ENCODE measurements at regions not wholly inside any gene's neighbourhood (a gene's known extent, or its start where the extent isn't known, plus 50 kb on each side); places are given as distances from the start of the nearest gene placed in this dataset.
A peak's percentile ranks its signal among the peaks of the same experiment; 100 is the strongest.
"Not testable (repeated sequence)": the region's sequence is repeated elsewhere in the genome, so short reads cannot be mapped to it uniquely, and the experiment has no call there.

DNA sequence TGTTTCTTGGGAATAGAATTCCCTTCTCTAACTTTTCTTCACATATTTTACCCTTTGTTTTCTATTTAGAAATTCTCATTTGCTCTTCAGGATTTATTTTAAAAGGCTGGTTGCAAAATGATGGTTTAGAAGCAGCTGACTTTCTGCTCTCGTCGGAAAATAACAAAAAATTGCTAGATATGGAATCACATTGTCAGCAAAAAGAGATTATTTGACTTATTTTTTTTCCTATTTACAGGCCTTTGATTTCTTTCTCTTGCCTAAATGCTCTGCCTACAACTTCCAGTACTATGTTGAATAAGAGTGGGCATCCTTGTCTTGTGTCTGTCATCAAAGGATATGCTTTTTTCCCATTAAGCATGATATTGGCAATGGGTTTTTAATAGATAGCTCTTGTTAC, 1619.1 kb upstream of the ACO1 start:
- no peak for DNase-seq

DNA sequence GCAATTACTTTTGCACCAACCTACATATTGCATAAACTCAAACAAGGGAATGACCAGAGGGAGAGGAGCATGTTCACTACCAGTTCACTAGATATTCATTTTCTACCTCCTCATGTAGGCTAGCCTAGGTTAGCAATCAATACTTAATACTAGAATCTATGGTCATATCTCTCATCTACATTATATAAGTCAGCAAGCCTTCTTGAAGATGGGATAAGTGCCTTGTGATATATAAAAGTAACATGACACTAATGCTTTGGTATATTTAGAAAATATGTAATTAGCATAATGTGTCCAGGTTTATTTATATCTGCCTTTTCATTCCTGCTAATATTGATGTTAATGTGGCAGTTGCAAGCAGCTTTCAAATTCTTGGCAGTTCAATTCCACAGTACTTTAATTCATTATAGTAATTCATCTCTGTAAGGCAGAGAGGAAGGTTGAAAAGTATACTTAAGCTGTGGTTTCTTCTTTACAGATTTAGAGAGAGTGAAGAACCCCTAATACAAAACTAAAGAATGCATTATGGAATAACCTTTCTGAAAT, 1613.2 kb upstream of the ACO1 start:
- no peak for DNase-seq

DNA sequence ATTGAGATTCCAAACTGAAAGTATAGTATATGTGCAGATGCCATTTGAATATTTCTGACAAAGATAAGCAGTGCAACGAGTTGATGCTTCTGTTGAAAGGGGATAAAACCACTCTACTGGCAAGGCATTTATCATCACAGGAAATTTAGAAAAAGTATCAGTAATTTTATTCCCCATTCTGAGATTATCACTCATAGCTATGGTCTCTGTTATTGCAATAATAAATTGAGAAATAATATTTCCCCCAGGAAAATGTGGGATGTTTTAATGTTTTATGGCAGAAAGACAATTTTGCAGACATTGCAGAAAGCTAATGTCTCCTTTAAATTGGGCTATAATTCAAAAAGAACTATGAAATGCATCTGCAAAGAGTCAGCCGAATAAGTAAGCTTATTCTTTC, 1612.7 kb upstream of the ACO1 start:
- DNase-seq, result no peak

DNA sequence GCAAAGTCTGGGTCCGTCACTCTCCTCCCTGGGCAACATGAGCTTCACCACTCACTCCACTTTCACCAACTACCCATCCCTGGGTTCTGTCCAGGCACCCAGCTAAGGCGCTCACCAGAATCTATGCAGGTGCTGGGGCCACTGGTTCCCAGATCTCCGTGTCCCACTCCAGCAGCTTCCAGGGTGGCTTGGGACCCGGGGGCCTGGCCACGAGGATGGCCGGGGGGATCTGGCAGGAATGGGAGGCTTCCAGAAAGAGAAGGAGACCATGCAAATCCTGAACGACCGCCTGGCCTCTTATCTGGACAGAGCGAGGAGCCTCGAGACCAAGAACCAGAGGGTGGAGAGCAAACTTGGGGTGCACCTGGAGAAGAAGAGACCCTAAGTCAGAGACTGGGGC, 1611.0 kb upstream of the ACO1 start:
- DNase-seq, result no peak

DNA sequence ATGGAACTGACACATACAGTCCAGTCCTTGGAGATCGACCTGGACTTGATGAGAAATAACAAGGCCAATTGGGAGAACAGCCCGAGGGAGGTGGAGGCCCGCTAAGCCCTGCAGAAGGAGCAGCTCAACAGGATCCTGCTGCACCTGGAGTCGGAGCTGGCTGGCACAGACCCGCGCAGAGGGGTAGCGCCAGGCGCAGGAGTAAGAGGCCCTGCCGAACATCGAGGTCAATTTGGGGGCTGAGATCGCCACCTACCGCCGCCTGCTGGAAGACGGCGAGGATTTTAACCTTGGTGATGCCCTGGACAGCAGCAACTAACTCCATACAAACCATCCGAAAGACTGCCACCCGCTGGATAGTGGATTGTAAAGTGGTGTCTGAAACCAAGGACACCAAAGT, 1610.1 kb upstream of the ACO1 start:
- no peak for DNase-seq

DNA sequence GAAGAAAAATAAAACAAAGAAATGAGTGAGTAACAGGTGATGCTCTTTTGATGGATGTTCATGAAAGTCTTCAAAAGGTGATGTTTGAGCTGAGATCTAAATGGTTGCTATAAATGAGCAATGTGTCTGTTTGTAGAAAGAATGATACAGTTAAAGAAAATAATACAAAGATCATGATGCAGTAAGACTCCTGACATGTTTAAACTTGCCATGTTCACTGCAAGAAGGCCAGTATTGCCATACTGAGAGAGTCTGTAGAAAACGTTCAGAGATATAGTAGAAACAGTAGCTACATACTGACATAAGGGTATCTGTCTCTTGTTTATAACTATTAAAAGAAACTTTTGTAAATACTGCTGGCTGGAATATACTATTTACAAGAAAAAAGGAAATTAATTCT, 1609.2 kb upstream of the ACO1 start:
- no peak for DNase-seq

DNA sequence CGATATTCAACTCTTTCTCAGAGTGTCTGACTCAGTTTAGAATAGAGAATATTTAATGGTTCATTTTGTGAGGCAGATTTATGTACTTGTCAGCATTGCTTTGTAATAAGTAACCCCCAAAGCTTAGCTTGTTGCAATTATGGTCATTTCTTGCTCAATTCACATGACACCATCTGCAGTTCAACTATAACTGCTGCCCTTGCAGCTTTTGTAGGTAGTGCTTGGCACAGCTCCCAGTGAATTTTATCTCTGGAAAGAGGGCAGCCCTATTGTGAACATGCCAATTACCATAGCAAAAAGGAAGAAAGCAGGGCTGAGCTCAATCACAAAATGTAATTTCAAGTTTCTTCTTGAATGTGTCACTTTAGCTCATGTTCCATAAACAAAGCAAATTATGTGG, 1587.7 kb upstream of the ACO1 start:
- DNase-seq, result peak in 1 of 3 experiments; percentile 31

DNA sequence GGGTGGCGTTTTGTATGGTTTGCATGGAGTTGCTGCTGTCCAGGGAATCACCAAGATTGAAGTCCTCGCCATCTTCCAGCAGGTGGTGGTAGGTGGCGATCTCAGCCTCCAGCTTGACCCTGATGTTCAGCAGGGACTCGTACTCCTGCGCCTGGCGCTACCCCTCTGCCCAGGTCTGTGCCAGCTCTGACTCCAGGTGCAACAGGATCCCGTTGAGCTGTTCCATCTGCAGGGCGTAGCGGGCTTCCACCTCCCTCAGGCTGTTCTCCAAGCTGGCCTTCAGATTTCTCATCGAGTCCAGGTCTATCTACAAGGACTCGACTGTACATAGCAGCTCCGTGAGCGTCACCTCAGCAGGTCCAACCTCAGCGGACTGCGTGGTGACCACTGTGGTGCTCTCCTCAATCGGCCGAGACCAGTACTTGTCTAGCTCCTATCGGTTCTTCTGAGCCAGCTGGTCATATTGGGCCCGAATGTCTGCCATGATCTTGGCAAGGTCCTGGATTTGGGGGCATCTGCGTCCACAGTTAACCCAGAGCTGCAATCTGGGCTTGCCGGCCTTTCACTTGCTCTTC, 1584.8 kb upstream of the ACO1 start:
- DNase-seq, result no peak

DNA sequence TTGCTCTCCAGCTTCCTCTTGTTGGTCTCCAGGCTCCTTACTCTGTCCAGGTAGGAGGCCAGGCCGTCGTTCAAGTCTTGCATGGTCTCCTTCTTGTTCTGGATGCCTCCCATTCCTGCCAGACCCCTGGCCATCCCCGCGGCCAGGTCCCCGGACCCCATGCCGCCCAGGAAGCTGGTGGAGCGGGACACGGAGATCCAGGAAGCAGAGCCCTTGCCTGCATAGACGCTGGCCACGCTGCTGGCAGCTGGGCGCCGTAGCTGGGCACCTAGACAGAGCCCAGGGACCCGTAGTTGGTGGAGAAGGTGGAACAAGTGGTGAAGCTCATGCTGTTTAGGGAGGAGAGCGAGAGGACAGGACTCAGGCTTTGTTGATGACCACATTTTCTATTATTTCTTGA, 1584.0 kb upstream of the ACO1 start:
- no peak for DNase-seq

DNA sequence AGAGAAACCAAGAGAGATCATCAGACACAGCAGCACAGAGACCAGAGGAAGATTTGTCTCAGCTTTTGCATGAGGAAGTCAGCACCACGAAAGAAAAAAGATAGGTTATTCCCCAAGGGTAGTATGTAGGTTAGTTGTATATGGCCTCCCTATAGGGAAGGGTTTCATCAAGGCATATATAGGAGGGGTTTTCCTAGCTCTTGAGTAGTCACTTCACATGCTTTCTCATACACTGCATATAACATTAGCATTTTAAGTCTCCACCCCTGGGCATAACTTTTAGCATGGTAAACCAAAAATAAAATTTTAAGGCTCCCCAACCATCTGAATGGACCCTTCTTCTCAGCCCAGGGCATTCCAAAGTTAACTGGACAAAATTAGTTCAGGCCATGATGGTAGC, 1571.6 kb upstream of the ACO1 start:
- DNase-seq, result no peak

DNA sequence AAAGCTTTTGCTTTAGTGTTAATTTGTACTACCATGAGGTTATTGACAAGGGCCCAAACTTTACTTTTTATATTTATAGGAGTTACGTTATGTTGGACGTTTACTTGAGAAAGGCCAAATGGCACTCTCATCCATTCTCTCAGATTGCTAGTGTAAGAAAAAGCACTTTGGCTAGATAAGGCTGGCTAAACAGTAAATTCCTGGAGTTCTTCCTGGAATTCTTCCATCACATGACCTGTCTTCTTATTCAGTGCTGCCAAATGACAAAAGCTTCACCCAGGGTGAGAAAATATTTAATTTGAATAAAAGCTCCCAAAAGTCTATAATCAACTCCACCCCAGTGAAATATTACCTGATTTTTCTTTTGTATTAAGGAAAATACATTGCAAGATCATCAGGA, 1568.9 kb upstream of the ACO1 start:
- no peak for DNase-seq

DNA sequence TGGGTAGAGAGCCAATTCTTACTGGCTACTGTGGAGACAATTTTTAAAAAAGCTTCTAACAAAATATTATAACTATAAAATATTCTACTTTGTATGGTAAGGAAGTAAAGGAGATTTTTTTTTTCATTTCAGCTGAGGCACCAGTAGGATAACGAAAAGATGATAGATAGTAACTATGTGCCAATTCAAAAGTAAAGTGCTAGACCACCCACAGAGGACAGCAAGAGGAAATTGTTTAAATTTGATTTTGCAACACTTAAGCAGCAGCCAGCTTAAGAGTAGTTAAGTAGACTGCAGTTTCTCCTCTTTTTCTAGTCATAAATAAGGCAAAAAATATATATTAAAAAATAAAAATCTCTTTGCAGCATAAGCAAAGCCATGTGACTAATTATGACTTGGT, 1539.3 kb upstream of the ACO1 start:
- DNase-seq, result no peak

DNA sequence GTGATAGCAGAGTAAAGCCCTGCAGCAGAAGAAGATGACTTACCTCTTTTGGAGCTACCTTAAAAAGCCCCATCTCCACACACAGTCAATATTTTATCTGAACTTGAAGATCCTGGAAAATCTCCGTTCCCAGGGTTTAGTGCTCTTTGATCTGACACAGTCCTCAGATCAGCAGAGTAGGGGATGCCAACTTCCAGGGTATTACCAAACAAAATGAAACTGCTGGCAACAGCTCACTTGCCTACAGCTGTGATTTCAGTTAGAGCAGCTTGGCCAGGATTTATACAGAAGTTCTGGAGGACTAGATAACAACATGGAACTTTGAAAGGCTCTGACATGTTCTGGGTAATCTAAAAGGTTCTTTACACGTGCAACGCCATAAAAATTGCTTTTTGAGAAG, 1537.8 kb upstream of the ACO1 start:
- no peak for DNase-seq

DNA sequence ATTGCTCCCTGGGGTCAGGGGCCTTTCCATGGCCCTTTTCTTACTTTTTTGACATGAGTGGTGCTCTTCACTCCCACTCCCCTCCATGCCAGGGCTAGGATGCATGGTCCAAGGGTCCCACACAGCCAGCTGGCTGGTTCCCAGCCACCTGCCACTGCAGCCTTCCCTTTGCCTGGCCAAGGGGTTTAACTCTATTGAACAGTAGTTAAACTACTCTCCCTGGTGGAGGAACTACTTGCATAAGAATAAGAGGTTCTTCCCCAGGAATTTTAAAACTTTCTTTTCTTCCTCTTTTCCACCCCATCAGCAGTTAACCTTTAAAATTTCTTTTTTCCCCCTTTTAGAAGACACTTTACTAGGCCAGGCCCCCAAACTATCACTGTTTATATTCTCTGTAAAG, 1532.8 kb upstream of the ACO1 start:
- DNase-seq, result no peak

DNA sequence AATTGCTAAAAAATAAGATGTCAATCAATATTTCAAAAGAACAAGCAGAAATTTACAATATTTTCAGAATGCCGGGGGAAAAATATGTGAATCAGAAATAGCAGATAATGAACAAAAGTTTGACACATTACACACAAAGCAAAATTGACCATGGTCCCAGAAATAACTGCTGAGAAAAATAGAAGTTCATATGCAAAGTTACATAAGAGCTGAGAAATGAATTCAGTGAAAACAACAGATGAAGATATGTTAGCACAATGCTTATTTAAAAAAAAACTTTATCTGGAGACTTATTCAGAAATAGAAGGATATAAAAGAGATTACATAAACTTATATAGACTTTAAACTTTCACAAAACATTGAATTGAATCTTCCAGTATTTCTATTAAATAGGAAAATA, 1483.7 kb upstream of the ACO1 start:
- no peak for DNase-seq

DNA sequence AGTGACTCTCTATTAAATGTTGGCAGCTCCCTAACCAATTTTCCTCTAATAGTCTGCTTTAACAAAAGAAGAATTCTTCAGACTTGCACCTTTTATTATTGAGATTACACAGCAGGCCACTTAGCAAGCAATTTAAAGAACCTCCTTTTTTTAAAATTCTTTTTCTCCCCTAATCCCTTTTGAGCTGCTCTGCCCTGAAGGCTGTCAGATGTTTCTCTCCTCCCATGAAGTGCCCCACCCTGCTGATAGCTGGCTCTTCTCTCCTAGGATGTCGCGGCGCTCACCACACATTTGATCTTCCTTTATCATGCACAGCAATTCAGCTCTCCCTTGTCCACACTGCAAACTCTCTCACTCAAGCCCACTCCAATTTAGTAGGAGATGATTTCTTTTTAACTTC, 1471.1 kb upstream of the ACO1 start:
- DNase-seq, result no peak

DNA sequence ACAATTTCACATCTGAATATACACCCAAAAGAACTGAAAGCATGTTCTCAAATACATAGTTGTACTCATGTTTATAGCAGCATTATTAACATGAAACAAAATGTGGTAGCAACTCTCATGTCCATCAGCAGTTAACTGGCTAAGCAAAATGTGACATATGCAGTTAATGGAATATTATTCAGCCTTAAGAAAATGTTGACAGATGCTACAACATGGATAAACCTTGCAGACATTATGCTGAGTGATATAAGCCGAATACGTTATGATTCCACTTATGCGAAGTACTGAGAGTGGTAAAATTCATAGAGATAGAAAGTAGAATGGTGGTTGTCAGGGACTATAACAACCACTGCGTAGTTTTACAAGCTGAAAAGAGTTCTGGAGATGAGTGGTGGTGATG, 1469.0 kb upstream of the ACO1 start:
- DNase-seq, result no peak

DNA sequence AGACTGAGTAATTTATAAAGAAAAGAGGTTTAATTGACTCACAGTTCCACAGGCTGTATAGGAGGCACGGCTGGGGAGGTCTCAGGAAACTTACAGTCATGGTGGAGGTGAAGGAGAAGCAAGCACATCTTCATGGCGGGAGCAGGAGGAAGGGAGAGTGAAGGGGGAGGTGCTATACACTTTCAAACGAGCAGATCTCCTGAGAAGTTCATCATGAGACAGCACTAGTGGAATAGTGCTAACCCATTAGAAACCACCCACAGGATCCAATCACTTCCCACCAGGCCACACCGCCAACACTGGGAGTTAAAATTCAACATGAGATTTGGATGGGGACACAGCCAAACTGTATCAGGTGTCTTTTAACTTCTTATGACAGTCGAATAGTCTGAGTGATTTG, 1459.3 kb upstream of the ACO1 start:
- DNase-seq, result no peak

DNA sequence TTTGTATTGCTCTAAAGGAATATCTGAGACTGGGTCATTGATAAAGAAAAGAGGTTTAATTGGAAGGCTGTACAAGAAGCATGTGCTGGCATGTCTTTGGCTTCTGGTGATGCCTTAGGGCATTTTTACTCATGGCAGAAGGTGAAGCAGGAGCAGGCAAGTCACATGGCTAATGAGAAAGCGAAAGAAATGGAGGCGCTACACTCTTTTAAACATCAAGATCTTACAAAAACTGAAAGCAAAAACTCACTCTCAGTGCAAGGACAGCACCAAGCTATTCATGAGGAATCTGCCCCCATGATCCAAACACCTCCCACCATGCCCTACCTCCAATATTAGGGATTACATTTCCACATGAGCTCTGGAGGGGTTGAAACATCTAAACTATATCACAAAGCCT, 1458.8 kb upstream of the ACO1 start:
- no peak for DNase-seq

DNA sequence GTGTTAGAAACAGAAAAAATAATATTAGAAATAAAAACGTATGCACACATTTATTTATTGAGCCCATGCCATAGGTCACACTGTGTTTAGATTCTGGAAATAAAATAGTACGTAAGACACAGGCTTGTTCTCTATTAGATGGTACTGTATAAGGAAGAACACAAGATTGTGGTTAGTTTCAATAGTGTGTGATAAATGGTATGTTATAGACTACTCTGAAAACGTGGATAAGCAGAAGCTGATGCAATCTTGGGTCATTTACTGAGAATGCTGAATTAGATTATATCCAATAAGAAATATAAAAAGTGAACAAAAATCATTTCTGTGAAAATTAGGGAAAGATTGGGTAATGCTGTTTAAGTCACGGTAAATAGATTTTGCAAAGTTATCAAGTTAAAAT, 1456.4 kb upstream of the ACO1 start:
- DNase-seq, result no peak

DNA sequence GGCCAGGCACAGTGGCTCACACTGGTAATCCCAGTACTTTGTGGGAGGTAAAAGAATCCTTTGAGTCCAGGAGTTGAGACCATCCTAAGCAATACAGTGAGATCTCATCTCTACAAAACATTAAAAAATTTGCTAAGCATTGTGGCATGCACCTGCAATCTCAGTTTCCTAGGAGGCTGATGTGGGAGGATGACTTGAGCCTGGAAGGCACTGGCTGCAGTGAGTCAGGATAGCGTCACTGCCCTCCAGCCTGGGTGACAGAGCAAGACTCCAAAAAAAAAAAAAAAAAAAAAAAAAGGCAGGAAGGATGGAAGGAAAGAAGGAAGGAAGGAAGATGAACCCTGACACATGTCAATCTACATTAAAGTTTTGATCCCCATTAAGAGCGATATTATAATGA, 1452.2 kb upstream of the ACO1 start:
- no peak for DNase-seq

DNA sequence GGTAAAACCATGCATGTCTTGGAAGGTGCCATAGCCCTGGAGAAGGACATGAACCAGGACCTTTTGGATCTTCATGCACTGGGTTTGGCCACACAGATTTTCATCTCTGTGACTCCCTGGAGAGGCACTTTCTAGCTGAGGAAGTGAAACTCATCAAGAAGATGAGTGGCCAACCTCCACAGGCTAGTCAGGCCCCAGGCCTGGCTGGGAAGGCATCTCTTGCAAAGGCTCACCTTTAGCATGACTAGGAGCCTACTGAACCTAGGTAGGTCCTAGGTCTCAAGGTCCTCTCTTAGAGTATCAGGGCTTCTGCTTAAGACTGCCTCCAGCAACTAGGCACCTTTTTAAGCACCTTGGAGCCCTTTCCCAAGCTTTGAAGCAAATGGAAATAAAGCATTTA, 1448.7 kb upstream of the ACO1 start:
- no peak for DNase-seq

DNA sequence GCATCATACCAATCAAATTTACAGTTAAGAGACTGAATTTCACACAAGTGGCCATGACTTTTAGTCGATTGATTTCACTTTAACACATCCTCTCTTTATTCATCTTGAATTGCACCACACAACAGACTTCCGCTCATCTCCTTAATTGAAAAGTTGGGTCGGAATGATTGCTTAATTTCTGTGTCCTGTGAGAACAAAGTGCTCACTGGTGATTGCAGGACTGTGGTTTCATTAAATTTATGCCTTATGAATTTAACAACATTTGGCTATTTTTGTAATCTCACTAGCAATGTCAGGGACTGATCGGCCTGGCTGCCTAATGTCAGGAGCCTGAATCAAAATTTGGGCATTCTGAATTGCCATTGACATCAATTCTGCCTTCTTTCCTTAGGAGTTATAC, 1447.3 kb upstream of the ACO1 start:
- DNase-seq, result no peak

DNA sequence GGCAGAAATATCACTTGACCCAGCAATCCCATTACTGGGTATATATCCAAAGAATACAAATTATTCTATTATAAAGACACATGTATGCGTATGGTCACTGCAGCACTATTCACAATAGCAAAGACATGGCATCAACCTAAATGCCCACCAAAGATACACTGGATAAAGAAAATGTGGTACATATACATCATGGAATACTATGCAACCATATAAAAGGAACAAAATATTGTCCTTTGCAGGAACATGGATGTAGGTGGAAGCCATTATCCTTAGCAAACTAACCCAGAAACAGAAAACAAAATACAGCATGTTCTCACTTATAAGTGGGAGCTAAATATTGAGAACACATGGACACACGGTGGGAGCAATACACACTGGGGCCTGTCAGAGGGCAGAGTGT, 1441.6 kb upstream of the ACO1 start:
- DNase-seq, result not testable (repeated sequence)

DNA sequence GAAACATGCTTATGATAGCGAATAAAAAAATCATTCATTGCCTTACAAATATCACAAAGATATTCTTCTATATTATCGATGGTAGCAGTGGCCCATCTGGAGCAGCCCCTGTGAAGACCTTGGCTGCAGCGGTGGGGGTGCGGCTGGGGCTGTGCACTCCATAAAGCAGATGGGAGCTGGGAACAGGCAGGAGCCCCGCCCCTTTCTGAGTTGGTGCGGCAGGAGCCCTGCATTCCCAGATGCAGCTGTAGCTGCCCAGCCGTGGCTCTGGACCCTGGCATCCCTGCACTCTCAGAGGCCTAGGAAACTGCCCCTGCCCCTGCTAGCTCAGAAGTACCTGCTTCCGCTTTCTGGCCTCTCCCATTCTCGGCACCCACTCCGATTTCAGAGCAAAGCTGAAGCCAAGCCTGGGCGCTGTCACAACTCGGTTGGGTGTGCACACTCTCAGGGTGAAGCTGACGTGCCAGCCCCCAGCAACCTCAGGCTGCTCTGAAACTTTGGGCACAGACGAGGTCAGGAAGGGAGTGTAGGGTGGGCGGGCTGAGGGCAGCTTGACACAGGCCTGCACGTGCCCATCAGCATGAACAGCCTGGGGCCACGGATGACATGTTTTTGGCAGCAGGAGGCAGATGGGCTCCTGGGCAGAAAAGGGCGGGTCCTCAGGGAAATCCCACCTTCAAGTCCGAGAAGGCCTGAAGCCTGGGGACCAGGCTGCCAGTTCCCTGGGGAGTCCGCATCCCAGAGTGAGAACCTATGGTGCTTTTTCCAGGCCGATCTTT, 1440.8 kb upstream of the ACO1 start:
- DNase-seq, result no peak
